ENCODE measurements at regions not wholly inside any gene's neighbourhood (a gene's known extent, or its start where the extent isn't known, plus 50 kb on each side); places are given as distances from the start of the nearest gene placed in this dataset.

GRCh38 chrX:6292599-6292998, 63.9 kb upstream of the NLGN4X start:
- WGBS (ENCODE audit: low lambda C conversion rate): 3% methylated on average over 3 of the region's 3 CpGs

GRCh38 chrX:6291444-6291843, 62.8 kb upstream of the NLGN4X start:
- H3K4me1 ChIP-seq (ENCODE audit: control insufficient read depth in 1 of 2, insufficient read depth in 2 of 2, low read depth in 1 of 2, low read length in 1 of 2): peaks cover 0 to 6% of the 10 kb centered on the region in 2 experiments; a peak in 1 of 4 replicates
- H3K9me2 ChIP-seq: no peaks in the 10 kb centered on the region
- DNase-seq: peak; percentile 11
- ChIA-PET CTCF (no interaction called here), POLR2A (no interaction called here)
- no peak overlapping the region for H2AFZ ChIP-seq (ENCODE audit: low read depth)
- 5% methylated on average over 5 of the region's 5 CpGs for WGBS (ENCODE audit: low lambda C conversion rate)
- H3K27ac ChIP-seq (ENCODE audit: low read depth in 2 of 2, low read length in 1 of 2): no peak overlapping the region
- H3K4me2 ChIP-seq: no peak overlapping the region
- H4K20me1 ChIP-seq (ENCODE audit: insufficient read depth): no peaks in the 10 kb centered on the region
- no peaks in the 10 kb centered on the region for H3K9me3 ChIP-seq
- no peaks in the 10 kb centered on the region for H3F3A ChIP-seq (replicated peaks; ENCODE audit: insufficient read depth)
- H3K27me3 ChIP-seq (ENCODE audit: insufficient read depth): no peaks in the 10 kb centered on the region
- TF ChIP-seq TEAD4 (IDR thresholded peaks at IDR 0.05; ENCODE audit: borderline replicate concordance, insufficient read depth): no peak
- TF ChIP-seq USF1 (IDR thresholded peaks at IDR 0.05; ENCODE audit: borderline replicate concordance, low read depth): no peak
- peak in 1 of 2 experiments; percentile 76; a peak in 1 of 4 replicates for TF ChIP-seq EP300 (IDR thresholded peaks at IDR 0.05; ENCODE audit: borderline replicate concordance in 1 of 2, low read depth in 1 of 2, low read length in 1 of 2)
- TF ChIP-seq ELF1 (IDR thresholded peaks at IDR 0.05): no peak
- TF ChIP-seq FOSL2 (IDR thresholded peaks at IDR 0.05; ENCODE audit: borderline replicate concordance, low read depth): no peak
- TF ChIP-seq JUND (IDR thresholded peaks at IDR 0.05): no peak
- TF ChIP-seq RCOR1 (IDR thresholded peaks at IDR 0.05; ENCODE audit: low read length): peak; percentile 38; the same call in 1 of the 2 replicates
- TF ChIP-seq NFIC (IDR thresholded peaks at IDR 0.05; ENCODE audit: borderline replicate concordance): no peak
- no peak for TF ChIP-seq SIN3A (IDR thresholded peaks at IDR 0.05; ENCODE audit: borderline replicate concordance, low read depth, low read length)
- peak; percentile 46 for TF ChIP-seq CHD2 (IDR thresholded peaks at IDR 0.05; ENCODE audit: low read length, partially characterized antibody)
- TF ChIP-seq RXRA (IDR thresholded peaks at IDR 0.05; ENCODE audit: borderline replicate concordance, low read depth): no peak
- TF ChIP-seq NRF1 (IDR thresholded peaks at IDR 0.05; ENCODE audit: low read depth, low read length): no peak
- no peak for TF ChIP-seq SMC3 (IDR thresholded peaks at IDR 0.05; ENCODE audit: low read depth, low read length)
- TF ChIP-seq RAD21 (IDR thresholded peaks at IDR 0.05; ENCODE audit: low read length): no peak
- no peak for TF ChIP-seq GABPA (IDR thresholded peaks at IDR 0.05; ENCODE audit: low read depth)
- H3K4me3 ChIP-seq (ENCODE audit: low read depth in 2 of 2, low read length in 1 of 2): no peak overlapping the region
- H3K36me3 ChIP-seq (replicated peaks in 1 of 2; ENCODE audit: control insufficient read depth in 1 of 2, insufficient read depth in 2 of 2, low read length in 1 of 2): no peaks in the 10 kb centered on the region
- H3K79me2 ChIP-seq (ENCODE audit: insufficient read depth): no peaks in the 10 kb centered on the region
- H3K9ac ChIP-seq: no peak overlapping the region

More at GRCh38 chrX:6292599-6292998, 63.9 kb upstream of the NLGN4X start:
- no peaks in the 10 kb centered on the region for H3F3A ChIP-seq (replicated peaks; ENCODE audit: insufficient read depth)
- POLR2A ChIA-PET: no interaction called here
- CTCF ChIA-PET: interaction anchor here (0.9 to 1.1 kb wide), 2 partner anchors 10 to 272 kb away, joined by 3 read pairs; no protein-coding TSS in a partner anchor
- H3K36me3 ChIP-seq (replicated peaks in 1 of 2; ENCODE audit: control insufficient read depth in 1 of 2, insufficient read depth in 2 of 2, low read length in 1 of 2): no peaks in the 10 kb centered on the region
- H3K27me3 ChIP-seq (ENCODE audit: insufficient read depth): no peaks in the 10 kb centered on the region
- H3K79me2 ChIP-seq (ENCODE audit: insufficient read depth): no peaks in the 10 kb centered on the region
- H3K27ac ChIP-seq (ENCODE audit: low read depth in 2 of 2, low read length in 1 of 2): no peak overlapping the region; a peak in 1 of 4 replicates
- H3K9me3 ChIP-seq: no peaks in the 10 kb centered on the region
- H3K4me1 ChIP-seq (ENCODE audit: control insufficient read depth in 1 of 2, insufficient read depth in 2 of 2, low read depth in 1 of 2, low read length in 1 of 2): peaks cover 0 to 6% of the 10 kb centered on the region in 2 experiments; a peak in 1 of 4 replicates
- DNase-seq: peak; percentile 11
- H3K9ac ChIP-seq: no peak overlapping the region
- no peaks in the 10 kb centered on the region for H3K9me2 ChIP-seq
- no peak overlapping the region for H2AFZ ChIP-seq (ENCODE audit: low read depth)
- no peaks in the 10 kb centered on the region for H4K20me1 ChIP-seq (ENCODE audit: insufficient read depth)
- TF ChIP-seq FOXM1 (IDR thresholded peaks at IDR 0.05; ENCODE audit: low read depth): no peak
- TF ChIP-seq EP300 (IDR thresholded peaks at IDR 0.05; ENCODE audit: borderline replicate concordance in 1 of 2, low read depth in 1 of 2, low read length in 1 of 2): 0 out of 4 replicates have a peak, but pooled peaks of 1 of the 2 experiments have one; percentile 11
- peak; percentile 46; the same call in 1 of the 2 replicates for TF ChIP-seq GATA2 (CRISPR knock-in tag; IDR thresholded peaks at IDR 0.05)
- peak; percentile 53 for TF ChIP-seq RAD21 (IDR thresholded peaks at IDR 0.05; ENCODE audit: low read length)
- H3K4me2 ChIP-seq: no peak overlapping the region
- H3K4me3 ChIP-seq (ENCODE audit: low read depth in 2 of 2, low read length in 1 of 2): no peak overlapping the region
